Forelimb muscle (tissue), 1 donor: ENCODE measurements at regions not wholly inside any gene's neighbourhood (a gene's known extent, or its start where the extent isn't known, plus 50 kb on each side); places are given as distances from the start of the nearest gene placed in this dataset.

ENCODE experiments used
- DNase-seq: peaks from one replicate; pipeline ENCODE4 v3.0.0-alpha.2; 2013; ENCODE audit warnings: low read depth

- no peak for DNase-seq
Observed at GRCh38 chr12:97177481-97177880, 270.4 kb downstream of the NEDD1 start.

- DNase-seq = no peak
Observed at GRCh38 chr12:97181571-97182265, 274.7 kb downstream of the NEDD1 start.

- DNase-seq = no peak
Observed at GRCh38 chr12:97182769-97183168, 275.7 kb downstream of the NEDD1 start.

- DNase-seq = no peak
Observed at GRCh38 chr12:97184127-97184773, 277.2 kb downstream of the NEDD1 start.

GRCh38 chr12:97185567-97185966 lies 277.0 kb upstream of the RMST start:
- no peak for DNase-seq

- no peak for DNase-seq
Observed at GRCh38 chr12:97194546-97194945, 268.1 kb upstream of the RMST start.

- DNase-seq = no peak
Observed at GRCh38 chr12:97200181-97200580, 262.4 kb upstream of the RMST start.

- DNase-seq = no peak
Observed at GRCh38 chr12:97203408-97203807, 259.2 kb upstream of the RMST start.

- no peak for DNase-seq
Observed at GRCh38 chr12:97209997-97210396, 252.6 kb upstream of the RMST start.

- no peak for DNase-seq
Observed at GRCh38 chr12:97211416-97211930, 251.1 kb upstream of the RMST start.

- no peak for DNase-seq
Observed at GRCh38 chr12:97216848-97217247, 245.8 kb upstream of the RMST start.

- DNase-seq = no peak
Observed at GRCh38 chr12:97222391-97222790, 240.2 kb upstream of the RMST start.

- DNase-seq = no peak
Observed at GRCh38 chr12:97223419-97223818, 239.2 kb upstream of the RMST start.

GRCh38 chr12:97229004-97229403 lies 233.6 kb upstream of the RMST start:
- DNase-seq = no peak

GRCh38 chr12:97235102-97235501 lies 227.5 kb upstream of the RMST start:
- no peak for DNase-seq

- no peak for DNase-seq
Observed at GRCh38 chr12:97246368-97246767, 216.2 kb upstream of the RMST start.

- no peak for DNase-seq
Observed at GRCh38 chr12:97250483-97250882, 212.1 kb upstream of the RMST start.

GRCh38 chr12:97257726-97258125 lies 204.9 kb upstream of the RMST start:
- no peak for DNase-seq

- no peak for DNase-seq
Observed at GRCh38 chr12:97259098-97259497, 203.5 kb upstream of the RMST start.

GRCh38 chr12:97260786-97261185 lies 201.8 kb upstream of the RMST start:
- no peak for DNase-seq

- DNase-seq = no peak
Observed at GRCh38 chr12:97267166-97267565, 195.4 kb upstream of the RMST start.

- no peak for DNase-seq
Observed at GRCh38 chr12:97267594-97268202, 194.9 kb upstream of the RMST start.

GRCh38 chr12:97272471-97272870 lies 190.1 kb upstream of the RMST start:
- no peak for DNase-seq
